Left lung (tissue), 4 donors: ENCODE measurements at regions not wholly inside any gene's neighbourhood (a gene's known extent, or its start where the extent isn't known, plus 50 kb on each side); places are given as distances from the start of the nearest gene placed in this dataset.

Source experiments
- ATAC-seq: fragments of 200-7000 bp; cut with Tn5 transposase; one replicate; pipeline ENCODE4 v1.9.1; 2020; ENCODE audit warnings: moderate library complexity
- DNase-seq, 4 donors: peaks; one replicate each; pipeline ENCODE4 v3.0.0-alpha.2; 2013 to 2020
- H3K27ac ChIP-seq, 2 donors: fragments of 200-600 bp; sonication (generic) in 1 of 2; one replicate each; pipeline versions ENCODE4 v1.5.0 to v1.8.0; 2020 to 2021
- H3K27me3 ChIP-seq, 2 donors: fragments of 200-600 bp; sonication (generic) in 1 of 2; one replicate each; pipeline versions ENCODE4 v1.5.0 to v1.8.0; 2020 to 2021
- H3K36me3 ChIP-seq, 2 donors: fragments of 200-600 bp; sonication (generic) in 1 of 2; one replicate each; pipeline versions ENCODE4 v1.5.0 to v1.8.0; 2020 to 2021
- H3K4me1 ChIP-seq, 2 donors: fragments of 200-600 bp; one replicate each; pipeline ENCODE4 v1.8.0; 2021
- H3K4me3 ChIP-seq, 2 donors: fragments of 200-600 bp; sonication (generic) in 1 of 2; one replicate each; pipeline versions ENCODE4 v1.5.0 to v1.8.0; 2020 to 2021; ENCODE audit warnings: mild to moderate bottlenecking in 1 of 2
- H3K9me3 ChIP-seq, 2 donors: fragments of 200-600 bp; sonication (generic) in 1 of 2; one replicate each; pipeline versions ENCODE4 v1.5.0 to v1.8.0; 2020 to 2021
- intact Hi-C, 2 donors: fragments of 100-400 bp; cut with DNase I; formaldehyde crosslinking; loops; one replicate each; pipeline versions ENCODE4 v1.11.2 to v1.14.2; 2022
- TF ChIP-seq, protein P1 (sequence below), 2 donors: fragments of 200-600 bp; sonication (generic) in 1 of 2; IDR thresholded peaks; one replicate each; pipeline versions ENCODE4 v1.5.0 to v1.8.0; 2021; ENCODE audit warnings: antibody characterized with exemption in 2 of 2
- donor health status: DM: no; HTN: yes; CAD: no.
- donor health status: DM: no; HTN: no; CAD: no.

- Histone ChIP-seq H3K9me3 (peaks cover 0 to 5% of the 10 kb centered on the region in 2 donors), H3K4me3 (no peak overlapping the region), H3K27me3 (no peaks in the 10 kb centered on the region), H3K36me3 (no peaks in the 10 kb centered on the region), H3K4me1 (no peaks in the 10 kb centered on the region), H3K27ac (no peak overlapping the region)
- TF ChIP-seq, protein P1, sequence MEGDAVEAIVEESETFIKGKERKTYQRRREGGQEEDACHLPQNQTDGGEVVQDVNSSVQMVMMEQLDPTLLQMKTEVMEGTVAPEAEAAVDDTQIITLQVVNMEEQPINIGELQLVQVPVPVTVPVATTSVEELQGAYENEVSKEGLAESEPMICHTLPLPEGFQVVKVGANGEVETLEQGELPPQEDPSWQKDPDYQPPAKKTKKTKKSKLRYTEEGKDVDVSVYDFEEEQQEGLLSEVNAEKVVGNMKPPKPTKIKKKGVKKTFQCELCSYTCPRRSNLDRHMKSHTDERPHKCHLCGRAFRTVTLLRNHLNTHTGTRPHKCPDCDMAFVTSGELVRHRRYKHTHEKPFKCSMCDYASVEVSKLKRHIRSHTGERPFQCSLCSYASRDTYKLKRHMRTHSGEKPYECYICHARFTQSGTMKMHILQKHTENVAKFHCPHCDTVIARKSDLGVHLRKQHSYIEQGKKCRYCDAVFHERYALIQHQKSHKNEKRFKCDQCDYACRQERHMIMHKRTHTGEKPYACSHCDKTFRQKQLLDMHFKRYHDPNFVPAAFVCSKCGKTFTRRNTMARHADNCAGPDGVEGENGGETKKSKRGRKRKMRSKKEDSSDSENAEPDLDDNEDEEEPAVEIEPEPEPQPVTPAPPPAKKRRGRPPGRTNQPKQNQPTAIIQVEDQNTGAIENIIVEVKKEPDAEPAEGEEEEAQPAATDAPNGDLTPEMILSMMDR (IDR thresholded peaks at IDR 0.05), result no peak
- DNase-seq, result no peak
- intact Hi-C loops, result no loop called here
- no peak for ATAC-seq
Measured at GRCh38 chr16:8459085-8459733, 131.1 kb downstream of the TMEM114 start.

DNA sequence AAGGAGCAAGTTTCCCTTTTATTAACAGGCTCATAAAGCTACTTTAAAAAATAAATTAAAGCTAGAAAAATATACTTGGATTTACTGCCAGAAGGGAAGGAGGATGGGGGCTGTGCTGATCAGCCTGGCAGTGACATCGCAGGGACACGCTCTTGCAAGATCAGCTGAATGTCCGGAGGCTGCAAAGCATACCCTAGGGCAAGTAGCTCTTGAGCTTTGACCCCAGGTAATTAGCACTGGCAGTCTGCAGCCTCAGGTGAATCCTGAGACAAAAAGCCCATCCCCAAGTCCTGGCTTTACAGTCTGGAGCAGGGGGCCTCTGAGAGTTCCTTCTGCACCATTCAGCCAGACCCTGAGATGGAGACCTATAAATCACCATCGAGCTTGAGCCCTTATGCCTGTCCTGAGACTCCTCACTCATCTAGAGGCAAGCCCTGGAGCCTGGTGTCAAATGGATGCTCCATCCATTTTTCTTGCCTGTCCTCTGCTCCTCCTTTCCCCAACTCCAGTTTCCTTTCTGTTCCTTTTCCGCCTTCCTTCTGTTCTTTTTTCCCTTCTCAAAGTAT is 131.7 kb downstream of the TMEM114 start:
- Histone ChIP-seq H3K4me3 (no peak overlapping the region), H3K9me3 (peaks cover 0 to 5% of the 10 kb centered on the region in 2 donors), H3K36me3 (no peaks in the 10 kb centered on the region), H3K4me1 (no peaks in the 10 kb centered on the region), H3K27me3 (no peaks in the 10 kb centered on the region), H3K27ac (no peak overlapping the region)
- TF ChIP-seq, protein P1 (IDR thresholded peaks at IDR 0.05), result no peak
- ATAC-seq (no peak), DNase-seq (no peak)
- intact Hi-C loops, result no loop called here

GRCh38 chr16:8453359-8453758 is 137.0 kb downstream of the TMEM114 start:
- ATAC-seq (no peak), DNase-seq (no peak)
- TF ChIP-seq, protein P1 (IDR thresholded peaks at IDR 0.05), result no peak
- intact Hi-C loops, result no loop called here
- Histone ChIP-seq H3K36me3 (no peaks in the 10 kb centered on the region), H3K27me3 (no peaks in the 10 kb centered on the region), H3K4me1 (no peaks in the 10 kb centered on the region), H3K9me3 (peaks cover 0 to 5% of the 10 kb centered on the region in 2 donors), H3K4me3 (no peak overlapping the region), H3K27ac (no peak overlapping the region)

DNA sequence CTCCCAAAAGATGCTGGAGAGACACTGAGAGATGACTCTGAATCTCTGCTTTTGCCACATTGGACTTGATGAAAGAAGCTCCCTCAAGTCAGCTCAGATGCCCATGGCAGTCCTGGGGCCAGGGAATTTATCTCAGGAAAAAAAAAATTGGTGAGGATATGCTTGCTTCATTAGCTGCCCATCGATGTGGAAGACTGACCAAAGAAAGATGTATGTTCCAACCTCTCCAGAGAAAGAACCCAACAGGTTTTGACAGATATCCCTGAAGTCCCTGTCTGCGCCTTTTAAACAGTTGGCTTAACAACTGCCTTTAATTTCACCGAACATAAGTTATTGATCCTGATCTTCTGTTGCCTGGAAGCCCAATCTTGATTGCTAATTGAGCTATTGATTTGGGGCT is 137.4 kb downstream of the TMEM114 start:
- Histone ChIP-seq H3K4me3 (no peak overlapping the region), H3K27ac (no peak overlapping the region), H3K9me3 (peaks cover 0 to 5% of the 10 kb centered on the region in 2 donors), H3K4me1 (no peaks in the 10 kb centered on the region), H3K36me3 (no peaks in the 10 kb centered on the region), H3K27me3 (no peaks in the 10 kb centered on the region)
- TF ChIP-seq, protein P1 (IDR thresholded peaks at IDR 0.05), result no peak
- intact Hi-C loops, result no loop called here
- DNase-seq (no peak), ATAC-seq (no peak)

DNA sequence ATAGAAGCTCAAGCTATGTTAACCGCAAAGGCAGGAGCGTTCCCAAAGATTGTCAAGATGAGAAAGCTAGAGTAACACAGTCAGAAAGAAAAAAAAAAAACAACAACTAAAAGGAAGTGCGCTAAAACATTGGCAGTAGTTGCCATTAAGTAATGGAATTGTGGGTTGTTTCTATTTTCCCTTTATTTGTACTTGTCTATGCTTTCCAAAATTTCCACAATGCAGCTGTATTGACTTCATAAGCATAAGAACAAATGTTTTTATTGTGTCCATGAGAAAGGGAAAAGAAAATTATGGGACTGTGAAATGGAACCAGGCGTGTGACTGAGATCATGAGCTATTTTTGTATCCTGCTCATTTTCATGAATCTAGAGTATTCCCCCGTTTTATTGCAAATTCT is 153.4 kb downstream of the TMEM114 start:
- DNase-seq (no peak), ATAC-seq (no peak)
- no peak overlapping the region for H3K4me3 ChIP-seq
- no peaks in the 10 kb centered on the region for H3K4me1 ChIP-seq
- no peaks in the 10 kb centered on the region for H3K27me3 ChIP-seq
- H3K36me3 ChIP-seq, result no peaks in the 10 kb centered on the region
- TF ChIP-seq, protein P1 (IDR thresholded peaks at IDR 0.05), result no peak
- no peak overlapping the region for H3K27ac ChIP-seq
- H3K9me3 ChIP-seq, result peaks cover 0 to 2% of the 10 kb centered on the region in 2 donors
- intact Hi-C loops, result no loop called here
